GM19025 (cell line): ENCODE measurements at regions not wholly inside any gene's neighbourhood (a gene's known extent, or its start where the extent isn't known, plus 50 kb on each side); places are given as distances from the start of the nearest gene placed in this dataset.

Experiments
- ATAC-seq: cut with Tn5 transposase; IDR thresholded peaks from one replicate; pipeline ENCODE4 v1.9.1; 2021; ENCODE audit warnings: mild to moderate bottlenecking, low read depth, moderate library complexity; ENCODE audit not compliant: unreplicated experiment

DNA sequence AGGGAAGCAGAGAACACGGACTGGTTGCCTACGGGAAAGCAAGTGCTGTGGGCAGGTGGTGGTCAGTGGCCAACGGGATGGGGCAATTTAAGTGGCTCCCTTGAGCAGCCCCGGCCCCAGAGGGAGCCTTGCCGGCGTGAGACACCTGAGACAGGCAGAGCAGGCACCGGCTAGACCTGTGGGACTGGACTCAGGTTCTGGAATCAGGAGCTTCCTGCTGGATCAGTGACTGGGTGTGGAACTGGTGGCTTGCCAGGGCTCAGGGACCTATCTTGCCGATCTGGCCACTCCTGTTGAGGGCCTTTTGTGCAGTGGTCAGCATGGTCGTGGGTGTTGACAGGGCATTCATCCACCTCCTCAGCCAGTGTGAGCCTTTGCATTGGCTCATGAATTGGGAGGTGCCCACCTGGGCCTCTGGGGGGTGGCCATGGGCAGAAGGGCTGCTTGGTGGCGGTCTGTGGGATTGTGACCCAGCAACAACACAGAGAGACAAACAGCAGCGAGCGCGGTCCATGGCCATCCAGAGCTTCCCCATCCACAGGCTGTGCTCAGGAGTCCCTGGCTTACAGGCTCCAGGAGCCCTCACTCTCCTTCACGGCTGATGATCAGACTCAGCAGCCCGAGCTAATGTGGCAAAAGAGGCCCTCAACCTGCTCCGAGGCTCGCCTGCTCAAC is 85.4 kb upstream of the ZNF516 start:
- ATAC-seq = no peak

DNA sequence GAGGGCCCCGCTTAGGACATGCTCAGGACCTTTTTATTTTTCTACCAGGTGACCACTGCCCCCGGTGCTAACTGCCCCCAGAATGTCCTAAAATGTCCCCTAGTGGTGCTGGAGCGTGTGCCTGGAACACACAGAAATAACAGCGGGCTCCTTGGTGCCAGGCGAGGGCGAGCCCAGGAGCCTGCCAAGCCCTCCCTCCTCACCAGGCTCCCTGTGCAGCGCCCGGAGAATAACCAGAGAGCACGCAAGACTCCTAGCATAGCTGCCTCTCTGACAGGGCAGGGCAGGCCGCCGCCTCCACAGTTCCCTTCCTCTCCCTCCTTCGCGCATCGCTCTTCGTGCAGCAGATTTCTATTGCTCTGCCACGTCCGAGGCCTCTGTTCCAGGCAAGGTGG is 84.3 kb upstream of the ZNF516 start:
- ATAC-seq = no peak

DNA sequence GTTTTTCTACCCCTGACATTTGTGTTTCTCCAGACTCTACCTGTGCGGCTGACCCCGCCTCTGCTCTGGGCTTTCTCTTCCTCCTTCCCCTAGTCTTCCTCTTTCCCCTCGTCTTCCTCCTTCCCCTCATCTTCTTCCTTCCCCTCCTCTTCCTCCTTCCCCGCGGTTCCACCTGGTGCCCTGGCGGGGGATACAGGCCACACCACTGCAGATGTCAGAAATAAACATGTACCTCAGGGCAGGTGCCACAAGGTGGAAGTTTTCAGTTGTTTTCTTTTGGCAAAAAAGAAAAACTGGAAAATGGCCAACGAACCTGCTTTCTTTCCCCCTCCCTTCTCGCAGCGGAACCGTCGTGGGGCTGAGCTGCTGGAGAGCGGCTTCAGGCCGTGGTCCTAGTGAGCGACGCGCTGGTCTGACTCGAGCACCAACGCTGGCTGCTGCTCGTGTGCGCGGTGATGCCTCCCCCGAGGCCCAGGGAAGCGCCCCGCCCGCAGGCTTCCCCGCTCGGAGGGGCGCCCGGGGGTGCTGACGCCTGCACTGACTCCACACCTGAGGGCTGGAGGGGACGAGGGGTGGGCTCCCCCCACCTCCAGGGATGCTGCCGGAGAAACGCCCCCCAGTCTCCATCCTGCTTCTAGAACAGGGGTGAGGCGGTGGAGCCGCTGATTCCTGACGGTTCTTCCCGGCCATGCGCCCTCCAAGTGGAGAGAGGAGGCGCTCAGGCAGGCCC is 83.7 kb upstream of the ZNF516 start:
- no peak for ATAC-seq

GRCh38 chr18:76573325-76574025 is 78.4 kb upstream of the ZNF516 start:
- ATAC-seq = no peak

DNA sequence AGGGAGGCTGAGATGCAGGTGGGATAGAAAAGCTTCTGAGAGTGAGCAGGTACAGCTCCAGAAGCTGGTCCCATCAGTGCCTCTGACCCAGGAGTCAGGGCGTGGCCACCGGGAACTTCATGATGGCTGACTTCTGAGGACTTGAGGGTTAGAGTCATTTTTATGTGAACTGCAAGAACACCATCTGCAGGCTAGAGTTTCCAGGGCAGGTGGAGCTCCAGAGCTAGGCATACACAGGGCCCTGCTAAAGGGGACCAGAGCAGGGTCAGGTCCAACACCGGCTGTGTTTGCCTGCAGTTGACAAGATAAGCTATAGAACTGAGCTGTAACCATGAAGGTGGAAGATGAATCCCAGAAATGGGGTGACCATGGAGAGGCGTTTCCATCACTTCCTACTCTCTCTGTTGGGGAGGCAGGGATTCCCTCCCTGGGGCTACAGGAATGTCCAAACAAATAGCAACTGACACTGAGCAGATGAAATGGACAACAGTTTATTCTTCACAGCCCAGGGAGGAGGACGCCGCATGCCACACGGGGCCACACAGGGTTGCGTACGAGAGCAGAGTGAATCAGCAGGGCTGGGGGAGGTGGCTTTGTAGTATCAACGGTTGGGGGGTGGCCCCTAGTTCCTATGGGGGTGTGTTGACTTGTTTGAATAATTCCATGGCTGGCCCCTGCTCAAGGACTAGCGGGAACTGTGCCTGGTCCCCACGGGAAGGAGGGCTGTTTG is 77.6 kb upstream of the ZNF516 start:
- no peak for ATAC-seq

GRCh38 chr18:76571689-76572088 is 76.6 kb upstream of the ZNF516 start:
- no peak for ATAC-seq

DNA sequence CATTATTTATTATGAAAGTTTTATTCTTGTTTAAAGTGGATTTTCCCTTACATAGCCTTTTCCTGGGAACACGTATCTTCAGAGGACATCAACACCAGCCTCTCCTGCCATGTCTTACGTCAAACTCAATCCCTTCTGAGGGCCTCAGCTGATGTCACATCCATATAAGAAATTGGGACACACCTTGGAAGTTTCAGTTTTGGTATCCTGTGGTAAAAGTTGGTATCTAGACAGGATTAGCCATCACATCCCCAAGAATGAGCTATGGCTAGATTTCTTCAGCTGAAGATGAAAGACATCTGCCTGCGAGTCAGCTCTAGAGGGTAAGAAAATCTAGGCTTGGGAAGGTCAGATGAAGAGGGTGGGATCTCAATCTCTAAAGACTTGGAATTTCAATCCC is 75.8 kb upstream of the ZNF516 start:
- ATAC-seq = no peak

DNA sequence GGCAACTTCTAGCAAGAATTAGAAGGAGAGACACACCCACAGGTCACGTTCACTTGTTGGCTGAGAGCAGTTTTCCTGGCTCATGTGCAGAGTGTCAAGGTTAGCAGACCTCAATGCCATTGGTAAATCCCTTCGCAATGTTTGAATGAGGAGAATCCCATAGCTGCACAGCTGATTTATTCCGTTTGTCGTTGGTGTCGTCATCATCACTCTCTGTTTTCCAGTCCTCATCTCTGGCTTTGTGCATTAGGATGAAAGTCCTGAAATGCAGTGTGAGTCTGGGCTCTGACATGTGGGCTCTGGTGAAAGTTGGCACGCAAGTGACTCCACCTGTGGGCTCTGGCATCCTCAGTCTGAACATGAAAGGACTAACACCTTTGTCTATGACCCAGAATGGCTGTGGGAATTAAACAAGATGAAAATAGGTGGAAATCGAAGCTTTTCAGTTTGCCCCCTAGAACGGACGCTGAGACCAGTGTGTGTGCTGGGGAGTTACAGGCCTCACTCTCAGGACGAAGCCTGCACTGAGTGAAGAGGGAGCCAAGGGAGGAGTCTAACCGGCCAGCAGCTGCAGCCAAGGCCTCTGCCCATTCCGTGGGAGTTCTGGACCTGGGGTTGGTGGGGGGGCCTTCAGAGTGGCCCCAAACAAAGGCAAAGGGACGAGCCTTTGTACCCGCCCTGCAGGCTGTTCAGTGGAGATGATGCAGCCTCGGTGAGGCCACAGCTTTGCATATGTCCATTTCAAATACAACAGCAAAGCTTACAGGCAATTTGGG is 74.8 kb upstream of the ZNF516 start:
- ATAC-seq = no peak

DNA sequence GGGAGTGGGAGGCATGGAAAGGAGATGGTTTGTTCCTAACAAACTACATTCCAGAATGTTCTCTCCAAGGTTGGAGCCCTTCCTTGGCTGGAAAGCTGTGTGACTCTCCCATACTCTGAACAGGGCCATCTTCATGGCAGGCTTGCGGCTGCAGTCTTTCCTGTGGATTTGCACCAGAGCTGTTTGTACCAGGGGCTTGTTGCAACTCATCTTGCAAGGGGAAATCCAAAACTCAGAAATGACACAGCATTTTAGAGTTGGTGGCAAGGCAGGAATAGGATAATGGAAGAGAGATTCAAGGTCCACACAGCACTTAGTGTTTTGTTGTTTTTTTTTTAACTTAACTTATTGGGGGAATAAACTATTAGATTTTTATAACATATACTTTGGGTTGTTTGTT is 73.7 kb upstream of the ZNF516 start:
- ATAC-seq = no peak

- no peak for ATAC-seq
These were observed 72.9 kb upstream of the ZNF516 start for GRCh38 chr18:76567835-76568445.

- no peak for ATAC-seq
These were observed 71.9 kb upstream of the ZNF516 start for GRCh38 chr18:76566987-76567386.

- no peak for ATAC-seq
These were observed 70.5 kb upstream of the ZNF516 start for GRCh38 chr18:76565238-76566173.

GRCh38 chr18:76564655-76565237 is 69.7 kb upstream of the ZNF516 start:
- ATAC-seq = no peak

- no peak for ATAC-seq
These were observed 69.1 kb upstream of the ZNF516 start for GRCh38 chr18:76564117-76564516.

DNA sequence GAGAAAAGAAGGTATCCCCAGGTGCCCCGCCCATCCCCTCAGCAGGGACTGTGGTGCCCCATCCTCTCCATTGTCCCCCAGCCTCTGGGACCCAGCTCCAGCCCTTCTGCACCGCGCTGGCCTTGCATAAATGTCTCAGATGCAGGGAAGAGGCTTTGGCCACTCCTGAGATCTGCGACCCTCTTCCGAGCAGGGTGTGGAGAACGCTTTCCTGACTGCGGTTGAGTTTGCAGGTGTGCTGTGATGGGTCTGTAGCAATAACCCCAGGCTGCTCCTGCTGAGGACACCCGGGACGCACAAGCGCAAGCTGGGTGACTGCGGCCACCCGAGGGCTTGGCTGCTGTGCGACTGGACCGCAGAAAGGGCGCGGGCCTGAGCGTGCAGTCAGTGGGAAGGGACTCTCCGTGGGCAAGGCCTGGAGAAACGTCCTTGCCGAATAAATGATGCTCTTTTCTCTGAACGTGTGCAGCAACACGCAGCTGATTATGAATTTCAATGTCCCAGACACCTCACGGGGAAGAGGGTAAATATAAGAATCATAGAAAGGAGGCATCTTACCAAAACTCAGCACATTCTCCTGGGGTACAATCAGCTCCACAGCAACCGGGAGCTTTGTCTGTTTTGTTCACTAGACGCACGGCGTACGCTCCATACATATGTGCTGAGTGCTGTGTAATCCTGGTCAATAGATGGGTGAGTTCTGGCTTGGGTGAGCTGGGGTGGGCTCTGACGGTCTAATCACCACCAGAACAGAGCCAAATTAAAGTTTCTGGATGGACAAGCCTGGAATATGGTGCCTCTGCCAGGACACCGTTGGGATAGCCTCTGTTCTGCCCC is 67.5 kb upstream of the ZNF516 start:
- no peak for ATAC-seq

DNA sequence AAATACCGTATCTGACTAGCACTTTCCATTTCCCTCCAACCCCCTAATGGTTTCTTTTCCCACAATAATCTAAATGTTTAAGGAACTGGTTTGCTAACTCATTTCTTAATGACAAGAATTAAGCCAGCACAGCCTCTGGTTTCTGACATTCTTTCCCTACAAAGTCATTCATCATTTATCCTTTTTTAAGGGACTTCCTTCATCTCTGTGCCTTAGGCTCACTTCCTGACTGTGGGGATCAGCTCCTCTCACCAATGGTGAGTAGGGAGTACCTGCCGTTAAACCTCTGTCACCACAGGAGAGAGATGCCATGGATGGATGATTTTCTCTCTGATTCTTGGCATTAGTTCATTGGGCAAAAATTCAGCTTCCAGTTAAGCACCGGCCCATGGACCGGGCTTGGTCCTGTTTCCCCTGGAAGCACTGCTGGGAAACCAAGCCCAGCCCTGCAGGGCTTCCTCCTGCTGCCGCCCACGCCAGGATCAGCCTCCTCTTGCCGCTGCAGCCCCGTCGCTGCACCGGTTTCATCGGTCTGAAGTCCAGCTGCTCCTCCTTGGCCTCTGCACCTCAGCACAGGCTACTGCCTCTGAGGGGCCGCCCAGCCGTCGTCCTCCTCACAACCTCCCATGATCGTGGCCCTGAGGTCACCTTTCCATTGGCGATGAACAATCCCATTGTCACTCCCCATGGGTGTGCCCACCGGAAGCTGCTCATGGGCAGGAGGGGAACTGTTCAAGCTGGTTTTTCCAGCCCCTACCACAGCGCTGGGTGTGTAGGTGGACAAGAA is 64.0 kb upstream of the ZNF516 start:
- no peak for ATAC-seq
